H1 (cell line): ENCODE measurements at regions not wholly inside any gene's neighbourhood (a gene's known extent, or its start where the extent isn't known, plus 50 kb on each side); places are given as distances from the start of the nearest gene placed in this dataset.

Source experiments
- CTCF ChIA-PET: fragments of 300-600 bp; sonication (Branson Sonifier 250); formaldehyde crosslinking; loops from one replicate; lab custom pipeline; 2021; ENCODE audit not compliant: partially characterized antibody; lab: Charles Lee
- POLR2A ChIA-PET: fragments of 300-600 bp; sonication (Branson Sonifier 250); formaldehyde crosslinking; loops from one replicate; lab custom pipeline; 2021; ENCODE audit warnings: inconsistent platforms; ENCODE audit not compliant: partially characterized antibody; lab: Charles Lee
- DNase-seq, 2 experiments: peaks; one replicate each; pipeline versions ENCODE4 v3.0.0 to v3.0.0-alpha.2; 2010 to 2022; ENCODE audit warnings: low spot score in 2 of 2, low read depth in 1 of 2, mixed read lengths in 1 of 2
- FAIRE-seq: peaks from 2 replicates; lab custom pipeline; 2011; peaks lifted over from hg19 to GRCh38; lab: Jason Lieb, UNC
- H2AFZ ChIP-seq: 2 replicates; pipeline ENCODE4 v1.8.1; 2012; ENCODE audit warnings: low read length, inconsistent platforms
- H2AK5ac ChIP-seq: 2 replicates; pipeline ENCODE4 v1.6.1; 2013; ENCODE audit warnings: low read depth, low read length
- H2BK120ac ChIP-seq: replicated peaks from 2 replicates; pipeline ENCODE3; 2013; ENCODE audit warnings: low read depth, low read length, inconsistent platforms
- H2BK12ac ChIP-seq: 2 replicates; pipeline ENCODE4 v1.6.1; 2013; ENCODE audit warnings: low read depth, low read length
- H2BK15ac ChIP-seq: 2 replicates; pipeline ENCODE4 v1.6.1; 2013; ENCODE audit warnings: low read length
- H2BK20ac ChIP-seq: 2 replicates; pipeline ENCODE4 v1.6.1; 2013; ENCODE audit warnings: low read length
- H2BK5ac ChIP-seq: 2 replicates; pipeline ENCODE4 v1.6.1; 2013; ENCODE audit warnings: low read depth, low read length
- H3K14ac ChIP-seq: 2 replicates; pipeline ENCODE4 v1.6.1; 2013; ENCODE audit warnings: inconsistent platforms; ENCODE audit not compliant: insufficient read length
- H3K18ac ChIP-seq: 2 replicates; pipeline ENCODE4 v1.6.1; 2013; ENCODE audit warnings: low read length; ENCODE audit errors: extremely low read depth
- H3K23ac ChIP-seq: 2 replicates; pipeline ENCODE4 v1.6.1; 2013; ENCODE audit warnings: inconsistent platforms; ENCODE audit not compliant: insufficient read length
- H3K23me2 ChIP-seq: 2 replicates; pipeline ENCODE4 v1.6.1; 2013; ENCODE audit warnings: low read depth, low read length
- H3K27ac ChIP-seq: 2 replicates; pipeline ENCODE4 v1.6.1; 2011; ENCODE audit warnings: low read depth, low read length, inconsistent platforms
- H3K27me3 ChIP-seq, 4 experiments: replicated peaks in 1 of 4; 1 replicate in 1 of 4; 2 replicates in 3 of 4; pipeline versions ENCODE4 v1.6.1 to v1.8.1; 2011 to 2013; ENCODE audit warnings: low read length in 3 of 4, mild to moderate bottlenecking in 3 of 4, inconsistent platforms in 2 of 4, mixed read lengths in 2 of 4, moderate library complexity in 1 of 4; ENCODE audit not compliant: control insufficient read depth in 3 of 4, insufficient read depth in 3 of 4; ENCODE audit errors: extremely low read depth in 1 of 4
- H3K36me3 ChIP-seq, 4 experiments: 2 replicates each; pipeline versions ENCODE4 v1.6.1 to v1.8.1; 2011 to 2013; ENCODE audit warnings: mild to moderate bottlenecking in 4 of 4, low read length in 3 of 4, moderate library complexity in 2 of 4, control low read depth in 1 of 4, inconsistent platforms in 1 of 4; ENCODE audit not compliant: insufficient read depth in 4 of 4, control insufficient read depth in 2 of 4
- H3K4ac ChIP-seq: replicated peaks from 2 replicates; pipeline ENCODE3; 2013; ENCODE audit warnings: low read length, low read depth, mixed read lengths, inconsistent platforms; ENCODE audit not compliant: insufficient read length
- H3K4me1 ChIP-seq, 4 experiments: replicated peaks in 1 of 4; 1 replicate in 1 of 4; 2 replicates in 3 of 4; pipeline versions ENCODE4 v1.6.1 to v1.8.1; 2011 to 2013; ENCODE audit warnings: low read length in 3 of 4, inconsistent platforms in 2 of 4, mixed read lengths in 1 of 4; ENCODE audit not compliant: insufficient read depth in 4 of 4, control insufficient read depth in 3 of 4
- H3K4me2 ChIP-seq, 2 experiments: 2 replicates each; pipeline versions ENCODE4 v1.6.1 to v1.8.1; 2011 to 2013; ENCODE audit warnings: low read depth in 2 of 2, low read length in 2 of 2, control low read depth in 1 of 2, inconsistent platforms in 1 of 2, mild to moderate bottlenecking in 1 of 2; ENCODE audit not compliant: insufficient read depth in 1 of 2
- H3K4me3 ChIP-seq, 4 experiments: fragments of 200-600, 300-600 bp in 1 of 4; sonication (generic), shearing (Covaris generic), sonication (Bioruptor Twin) in 1 of 4; 2 replicates each; pipeline versions ENCODE4 v1.5.1 to v1.8.1; 2011 to 2016; ENCODE audit warnings: low read length in 4 of 4, low read depth in 3 of 4, control low read depth in 2 of 4, inconsistent platforms in 2 of 4, mild to moderate bottlenecking in 2 of 4, mixed read lengths in 1 of 4, moderate library complexity in 1 of 4; ENCODE audit not compliant: insufficient read depth in 2 of 4; ENCODE audit errors: extremely low read depth in 1 of 4
- H3K56ac ChIP-seq: replicated peaks from 2 replicates; pipeline ENCODE3; 2013; ENCODE audit warnings: low read depth, mild to moderate bottlenecking, mixed read lengths, low read length, inconsistent platforms; ENCODE audit not compliant: insufficient read length
- H3K79me1 ChIP-seq: 2 replicates; pipeline ENCODE4 v1.6.1; 2013; ENCODE audit warnings: low read depth, low read length, control low read depth
- H3K79me2 ChIP-seq, 2 experiments: 2 replicates each; pipeline versions ENCODE4 v1.6.1 to v1.8.1; 2012 to 2013; ENCODE audit warnings: low read length in 2 of 2, mild to moderate bottlenecking in 2 of 2, inconsistent platforms in 1 of 2; ENCODE audit not compliant: insufficient read depth in 2 of 2, control insufficient read depth in 1 of 2
- H3K9ac ChIP-seq, 4 experiments: replicated peaks in 1 of 4; 1 replicate in 1 of 4; 2 replicates in 3 of 4; pipeline versions ENCODE4 v1.6.1 to v1.8.1; 2011 to 2013; ENCODE audit warnings: low read depth in 3 of 4, low read length in 3 of 4, control low read depth in 2 of 4, mild to moderate bottlenecking in 2 of 4, moderate library complexity in 2 of 4, inconsistent platforms in 1 of 4; ENCODE audit errors: extremely low read depth in 1 of 4
- H3K9me3 ChIP-seq, 2 experiments: 2 replicates each; pipeline versions ENCODE4 v1.6.1 to v1.8.1; 2012 to 2013; ENCODE audit warnings: mild to moderate bottlenecking in 2 of 2, moderate library complexity in 2 of 2, control low read depth in 1 of 2, inconsistent platforms in 1 of 2, low read depth in 1 of 2, low read length in 1 of 2, mixed read lengths in 1 of 2; ENCODE audit not compliant: insufficient read depth in 2 of 2
- H4K20me1 ChIP-seq, 2 experiments: replicated peaks in 1 of 2; 2 replicates each; pipeline versions ENCODE3 to v1.8.1; 2011 to 2013; ENCODE audit warnings: inconsistent platforms in 2 of 2, low read length in 2 of 2, mild to moderate bottlenecking in 1 of 2; ENCODE audit not compliant: insufficient read depth in 2 of 2, control insufficient read depth in 1 of 2
- H4K5ac ChIP-seq: 2 replicates; pipeline ENCODE4 v1.6.1; 2013; ENCODE audit warnings: low read length, low read depth, mixed read lengths, inconsistent platforms; ENCODE audit not compliant: insufficient read length
- H4K8ac ChIP-seq: 2 replicates; pipeline ENCODE4 v1.8.0; 2013; ENCODE audit warnings: mild to moderate bottlenecking, moderate library complexity, low read length, inconsistent platforms; ENCODE audit not compliant: insufficient read depth; ENCODE audit errors: extremely low read depth
- H4K91ac ChIP-seq: replicated peaks from 2 replicates; pipeline ENCODE3; 2013; ENCODE audit warnings: low read length, mixed read lengths, inconsistent platforms; ENCODE audit not compliant: insufficient read length
- ATF3 ChIP-seq: IDR thresholded peaks from 2 replicates; pipeline ENCODE4 v1.6.1; 2011; ENCODE audit warnings: low read depth, mild to moderate bottlenecking, low read length; ENCODE audit not compliant: insufficient read depth
- CBX8 ChIP-seq: fragments of 300-800, 300-1000 bp; sonication (generic); IDR thresholded peaks from 2 replicates; pipeline ENCODE4 v1.7.1; 2016; ENCODE audit warnings: low read depth, low read length, borderline replicate concordance
- CHD2 ChIP-seq: IDR thresholded peaks from 2 replicates; pipeline ENCODE4 v1.6.1; 2012; ENCODE audit warnings: low read length, improper control_type of control experiment
- EZH2 ChIP-seq: fragments of 200-600 bp; sonication (generic); IDR thresholded peaks from 2 replicates; pipeline ENCODE4 v1.7.1; 2012; ENCODE audit warnings: low read depth, mild to moderate bottlenecking, moderate library complexity, low read length, inconsistent platforms; ENCODE audit not compliant: severe bottlenecking
- FOSL1 ChIP-seq: IDR thresholded peaks from 2 replicates; pipeline ENCODE4 v1.6.1; 2011; ENCODE audit warnings: mild to moderate bottlenecking, low read depth, low read length, moderate library complexity; ENCODE audit not compliant: insufficient read depth
- HDAC6 ChIP-seq: IDR thresholded peaks from one replicate; pipeline ENCODE4 v1.7.1; 2012; ENCODE audit warnings: low read depth, mild to moderate bottlenecking, inconsistent platforms, low read length, moderate library complexity
- MAFK ChIP-seq: IDR thresholded peaks from 2 replicates; pipeline ENCODE4 v1.6.1; 2012; ENCODE audit warnings: low read depth, mild to moderate bottlenecking, improper control_type of control experiment, low read length
- PHF8 ChIP-seq: fragments of 200-600 bp; sonication (generic); conservative IDR thresholded peaks from 2 replicates; pipeline ENCODE4 v1.7.1; 2012; ENCODE audit warnings: low read depth, mild to moderate bottlenecking, inconsistent platforms, low read length, moderate library complexity
- POU5F1 ChIP-seq: IDR thresholded peaks from 2 replicates; pipeline ENCODE4 v1.6.1; 2011; ENCODE audit warnings: low read depth, mild to moderate bottlenecking, low read length, moderate library complexity
- RAD21 ChIP-seq, 2 experiments: IDR thresholded peaks in 1 of 2; conservative IDR thresholded peaks in 1 of 2; 2 replicates each; pipeline ENCODE4 v1.6.1; 2011; ENCODE audit warnings: low read depth in 2 of 2, low read length in 2 of 2, improper control_type of control experiment in 1 of 2, inconsistent platforms in 1 of 2, mild to moderate bottlenecking in 1 of 2, moderate library complexity in 1 of 2
- RBBP5 ChIP-seq: IDR thresholded peaks from 2 replicates; pipeline ENCODE4 v1.7.1; 2012; ENCODE audit warnings: low read depth, mild to moderate bottlenecking, inconsistent platforms, low read length, moderate library complexity, borderline replicate concordance
- SAP30 ChIP-seq: fragments of 300-600 bp; sonication (generic); IDR thresholded peaks from 2 replicates; pipeline ENCODE4 v1.7.1; 2012; ENCODE audit warnings: low read length, moderate library complexity, mild to moderate bottlenecking, inconsistent platforms; ENCODE audit not compliant: insufficient read depth, insufficient replicate concordance
- SIX5 ChIP-seq: IDR thresholded peaks from 2 replicates; pipeline ENCODE4 v1.6.1; 2011; ENCODE audit warnings: mild to moderate bottlenecking, low read depth, low read length
- SP4 ChIP-seq: IDR thresholded peaks from 2 replicates; pipeline ENCODE4 v1.6.1; 2012; ENCODE audit warnings: low read length, inconsistent platforms
- WGBS, 2 experiments: shearing (Covaris generic) in 1 of 2; methylation state at CpG; one replicate each; pipeline versions ENCODE4 v1.1.6 to v1.1.7; 2013 to 2015; ENCODE audit warnings: low lambda C conversion rate in 2 of 2, mixed read lengths in 2 of 2, inconsistent platforms in 1 of 2, low coverage in 1 of 2, missing lambda C conversion rate in 1 of 2; ENCODE audit not compliant: insufficient replicate concordance in 2 of 2, insufficient coverage in 1 of 2, insufficient read length in 1 of 2; ENCODE audit errors: extremely low coverage in 1 of 2, missing lambda C conversion rate in 1 of 2; 5-methylcytosine and 5-hydroxymethylcytosine counted together

GRCh38 chr9:105082843-105083242 is 154.9 kb upstream of the ABCA1 start:
- H4K91ac ChIP-seq = no peak overlapping the region
- no peak overlapping the region for H3K14ac ChIP-seq
- H3K36me3 ChIP-seq = no peaks in the 10 kb centered on the region
- H3K9ac ChIP-seq = no peak overlapping the region
- POLR2A ChIA-PET = no interaction called here
- peak overlapping the region; percentile 14; the same call in 1 of the 2 replicates for H2BK15ac ChIP-seq
- CTCF ChIA-PET = interaction anchor here (1.2 to 3.1 kb wide), 2 partner anchors 10 to 27 kb away, joined by 3 to 11 read pairs; no protein-coding TSS in a partner anchor
- no peak overlapping the region for H2BK20ac ChIP-seq
- H2BK5ac ChIP-seq = no peak overlapping the region
- H4K8ac ChIP-seq = no peak overlapping the region
- no peaks in the 10 kb centered on the region for H3K23me2 ChIP-seq
- no peaks in the 10 kb centered on the region for H3K27me3 ChIP-seq
- peaks cover 0 to 3% (median 0%) of the 10 kb centered on the region in 4 experiments; a peak in 3 of 7 replicates for H3K4me1 ChIP-seq
- H2AK5ac ChIP-seq = no peak overlapping the region
- no peak overlapping the region for H3K56ac ChIP-seq
- no peaks in the 10 kb centered on the region for H3K79me1 ChIP-seq
- FAIRE-seq (no peak), DNase-seq (no peak)
- H2AFZ ChIP-seq = no peak overlapping the region; the same call in 1 of the 2 replicates
- H3K18ac ChIP-seq = no peak overlapping the region
- H3K79me2 ChIP-seq = no peaks in the 10 kb centered on the region
- H3K27ac ChIP-seq = no peak overlapping the region
- no peak overlapping the region for H3K4ac ChIP-seq
- 68% methylated on average over 7 of the region's 7 CpGs; no CpG with 5 or more reads in 1 of the 2 experiments for WGBS, 2 experiments
- H4K20me1 ChIP-seq = no peaks in the 10 kb centered on the region
- H2BK120ac ChIP-seq = no peak overlapping the region
- no peak overlapping the region for H4K5ac ChIP-seq
- no peak overlapping the region for H3K4me2 ChIP-seq
- no peak overlapping the region for H2BK12ac ChIP-seq
- TF ChIP-seq RAD21 (IDR thresholded peaks at IDR 0.05 in 1 of 2, conservative IDR thresholded peaks at IDR 0.05 in 1 of 2; ENCODE audit: low read depth in 2 of 2, low read length in 2 of 2) = no peak
- no peak for TF ChIP-seq RBBP5
- TF ChIP-seq PHF8 = no peak
- no peak for TF ChIP-seq POU5F1
- TF ChIP-seq CHD2 = no peak
- no peak for TF ChIP-seq MAFK
- no peak for TF ChIP-seq HDAC6
- TF ChIP-seq FOSL1 = no peak
- TF ChIP-seq EZH2 = no peak
- TF ChIP-seq SP4 = no peak
- no peak for TF ChIP-seq ATF3
- TF ChIP-seq SIX5 = no peak
- TF ChIP-seq CBX8 = no peak
- TF ChIP-seq SAP30 = no peak
- H3K9me3 ChIP-seq = no peaks in the 10 kb centered on the region
- H3K23ac ChIP-seq = no peak overlapping the region
- no peak overlapping the region for H3K4me3 ChIP-seq
